ENCODE measurements at regions not wholly inside any gene's neighbourhood (a gene's known extent, or its start where the extent isn't known, plus 50 kb on each side); places are given as distances from the start of the nearest gene placed in this dataset.

- DNase-seq, result no peak
These were observed 323.0 kb downstream of the NDFIP2 start for GRCh38 chr13:79803989-79804388.

GRCh38 chr13:79803296-79803695 is 322.3 kb downstream of the NDFIP2 start:
- no peak for DNase-seq

- no peak for DNase-seq
These were observed 321.6 kb downstream of the NDFIP2 start for GRCh38 chr13:79802389-79803085.

- no peak for DNase-seq
These were observed 318.3 kb downstream of the NDFIP2 start for GRCh38 chr13:79799059-79799867.

GRCh38 chr13:79796136-79796535 is 315.2 kb downstream of the NDFIP2 start:
- DNase-seq, result no peak

- DNase-seq, result no peak
These were observed 314.0 kb downstream of the NDFIP2 start for GRCh38 chr13:79794931-79795330.

GRCh38 chr13:79792716-79793115 is 311.8 kb downstream of the NDFIP2 start:
- no peak for DNase-seq

GRCh38 chr13:79791471-79792042 is 310.6 kb downstream of the NDFIP2 start:
- no peak for DNase-seq

- no peak for DNase-seq
These were observed 305.2 kb downstream of the NDFIP2 start for GRCh38 chr13:79786176-79786575.

GRCh38 chr13:79782541-79783205 is 301.7 kb downstream of the NDFIP2 start:
- peak; percentile 6 to 9 for DNase-seq

- no peak for DNase-seq
These were observed 301.0 kb downstream of the NDFIP2 start for GRCh38 chr13:79781829-79782540.

- DNase-seq, result no peak
These were observed 299.3 kb downstream of the NDFIP2 start for GRCh38 chr13:79780240-79780639.

GRCh38 chr13:79779761-79780160 is 298.8 kb downstream of the NDFIP2 start:
- no peak for DNase-seq

GRCh38 chr13:79778741-79779460 is 297.9 kb downstream of the NDFIP2 start:
- DNase-seq, result no peak

GRCh38 chr13:79777504-79777903 is 296.5 kb downstream of the NDFIP2 start:
- no peak for DNase-seq

- DNase-seq, result no peak
These were observed 295.8 kb downstream of the NDFIP2 start for GRCh38 chr13:79776531-79777295.

- peak; percentile 4 to 76 for DNase-seq
These were observed 294.9 kb downstream of the NDFIP2 start for GRCh38 chr13:79775830-79776229.

- DNase-seq, result no peak
These were observed 291.9 kb downstream of the NDFIP2 start for GRCh38 chr13:79772811-79773210.

- no peak for DNase-seq
These were observed 290.5 kb downstream of the NDFIP2 start for GRCh38 chr13:79771493-79771892.

- no peak for DNase-seq
These were observed 289.1 kb downstream of the NDFIP2 start for GRCh38 chr13:79770056-79770455.

GRCh38 chr13:79767126-79767525 is 286.2 kb downstream of the NDFIP2 start:
- no peak for DNase-seq
